Stimulated activated effector memory CD8-positive, alpha-beta T cell treated with anti-CD3 and anti-CD28 coated beads, Interleukin-12 subunit alpha, Interleukin-12 subunit beta, amount 100 ng/mL, for 72 hours (primary cell): ENCODE measurements at regions not wholly inside any gene's neighbourhood (a gene's known extent, or its start where the extent isn't known, plus 50 kb on each side); places are given as distances from the start of the nearest gene placed in this dataset.
A peak's percentile ranks its signal among the peaks of the same experiment; 100 is the strongest.

Source experiments
- ATAC-seq: fragments of 150-1000 bp; cut with Tn5 transposase; 2 replicates; pipeline ENCODE4 v1.10.0; 2021
- DNase-seq, 2 donors: peaks; one replicate each; pipeline ENCODE4 v3.0.0; 2021 to 2022; ENCODE audit warnings: low spot score in 2 of 2
- H3K27ac Mint-ChIP-seq: one replicate; pipeline ENCODE4 v1.8.0; 2022; ENCODE audit warnings: mild to moderate bottlenecking, mixed read lengths
- H3K36me3 Mint-ChIP-seq: one replicate; pipeline ENCODE4 v1.8.0; 2022; ENCODE audit warnings: mild to moderate bottlenecking, mixed read lengths
- H3K4me1 Mint-ChIP-seq: one replicate; pipeline ENCODE4 v1.8.0; 2022; ENCODE audit warnings: mixed read lengths
- H3K4me3 Mint-ChIP-seq: one replicate; pipeline ENCODE4 v1.8.0; 2022; ENCODE audit warnings: mild to moderate bottlenecking, mixed read lengths
- H3K9me3 Mint-ChIP-seq: one replicate; pipeline ENCODE4 v1.8.0; 2022; ENCODE audit warnings: mixed read lengths

DNA sequence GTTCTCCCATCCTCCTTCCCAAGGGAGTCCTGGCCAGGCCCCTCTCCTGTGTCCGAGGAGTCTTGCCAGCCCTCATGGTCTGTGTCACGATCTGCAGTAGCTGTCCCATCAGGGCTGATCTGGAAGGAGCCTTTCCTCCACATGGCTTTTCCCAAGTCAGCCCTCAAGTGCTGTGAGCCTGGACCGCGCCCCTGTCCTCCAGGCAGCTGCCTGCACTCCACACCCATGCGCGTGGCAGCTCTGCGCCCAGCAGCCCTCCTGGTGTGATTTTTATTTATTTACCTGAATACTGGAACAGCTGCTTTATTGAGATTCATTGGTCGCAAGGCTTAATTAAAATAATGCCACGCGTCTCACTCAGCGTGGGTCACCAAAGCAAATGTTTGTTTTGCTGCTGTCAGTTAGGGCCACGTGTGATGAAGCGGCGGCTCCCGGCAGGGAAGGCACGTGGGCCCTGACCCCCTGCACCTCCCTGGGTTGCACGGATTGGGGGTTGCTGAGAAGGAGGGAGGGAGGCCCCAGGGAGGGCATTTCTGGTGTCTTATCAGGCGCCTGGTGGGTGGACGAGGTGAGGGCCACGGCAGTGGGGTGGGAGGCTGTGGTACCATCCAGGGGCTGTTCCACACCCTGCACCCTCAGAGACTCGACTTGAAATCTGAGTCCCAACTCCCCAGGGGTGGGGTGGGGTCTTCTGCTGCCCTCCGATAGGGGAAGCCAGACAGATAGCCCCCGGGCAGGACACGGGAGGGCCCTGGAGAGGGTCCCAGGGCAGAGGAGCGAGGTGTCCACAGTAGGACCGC is 206.3 kb upstream of the C14orf180 start:
- no peak overlapping the region for H3K27ac Mint-ChIP-seq
- no peaks in the 10 kb centered on the region for H3K4me1 Mint-ChIP-seq
- H3K9me3 Mint-ChIP-seq = no peaks in the 10 kb centered on the region
- H3K36me3 Mint-ChIP-seq = no peaks in the 10 kb centered on the region
- no peak overlapping the region for H3K4me3 Mint-ChIP-seq
- no peak for ATAC-seq
- DNase-seq = no peak

DNA sequence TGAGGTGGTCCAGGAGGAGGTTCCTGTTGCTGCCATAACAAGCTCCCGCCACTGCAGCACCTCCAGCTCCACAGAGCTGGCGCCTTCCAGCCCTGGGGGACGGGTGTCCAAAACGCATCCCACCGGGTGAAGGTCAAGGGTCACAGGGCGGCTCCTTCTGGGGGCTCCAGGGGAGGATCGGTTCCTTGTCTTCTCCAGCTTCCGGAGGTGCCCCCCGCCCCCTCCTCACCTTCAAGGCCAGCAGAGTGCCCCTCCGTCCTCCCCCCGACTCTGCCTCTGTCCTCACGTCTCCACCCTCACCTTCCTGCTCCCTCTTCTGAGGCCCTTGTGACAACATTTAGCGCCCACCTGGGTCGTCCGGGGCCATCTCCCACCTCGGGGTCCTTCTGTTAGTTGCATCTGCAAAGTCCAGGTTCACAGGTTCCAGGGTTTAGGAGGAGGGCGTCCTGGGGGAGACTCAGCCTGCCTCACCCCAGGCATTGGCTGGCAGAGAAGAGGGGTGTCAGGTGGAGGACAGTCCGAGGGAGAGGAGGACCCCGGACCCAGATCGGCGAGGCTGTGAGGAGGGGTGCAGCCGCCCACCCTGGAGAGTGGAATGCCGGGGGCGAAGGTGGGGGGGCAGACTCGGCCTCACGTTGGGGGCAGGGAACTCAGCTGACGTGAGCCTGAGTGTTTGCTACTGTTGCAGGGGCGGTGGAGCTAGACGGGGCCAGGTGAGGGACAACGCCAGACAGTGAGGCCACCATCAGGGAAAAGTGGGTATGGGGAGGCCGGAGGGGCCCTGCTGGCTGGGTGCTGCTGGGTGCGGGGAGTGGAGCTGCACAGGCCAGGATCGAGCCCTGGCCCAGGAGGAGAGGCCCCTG is 205.5 kb upstream of the C14orf180 start:
- no peak overlapping the region for H3K27ac Mint-ChIP-seq

DNA sequence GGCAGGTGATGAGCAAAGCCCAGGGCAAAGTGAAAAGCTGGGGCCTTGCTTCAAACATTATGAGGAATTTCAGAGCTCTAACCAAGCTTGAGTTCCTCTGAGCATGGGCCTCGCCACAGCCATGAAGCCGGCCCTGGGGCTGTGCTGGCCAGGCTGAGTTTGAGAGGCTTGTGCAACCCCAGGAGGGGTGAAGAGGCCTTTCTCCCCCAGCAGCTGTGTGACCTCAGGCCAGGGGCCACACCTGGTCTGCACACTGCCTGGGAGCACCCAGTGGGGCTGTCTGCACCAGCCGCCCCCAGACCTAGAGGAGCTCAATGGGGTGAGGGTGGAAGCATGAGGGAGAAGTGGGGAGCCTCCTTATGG is 204.9 kb upstream of the C14orf180 start:
- Mint-ChIP-seq H3K4me3 (no peak overlapping the region), H3K9me3 (no peaks in the 10 kb centered on the region), H3K27ac (no peak overlapping the region), H3K36me3 (no peaks in the 10 kb centered on the region), H3K4me1 (no peaks in the 10 kb centered on the region)
- DNase-seq = no peak
- no peak for ATAC-seq

More for the DNA sequence above, 205.5 kb upstream of the C14orf180 start:
- ATAC-seq = no peak
- H3K36me3 Mint-ChIP-seq = no peaks in the 10 kb centered on the region
- no peak overlapping the region for H3K4me3 Mint-ChIP-seq
- no peaks in the 10 kb centered on the region for H3K9me3 Mint-ChIP-seq
- no peaks in the 10 kb centered on the region for H3K4me1 Mint-ChIP-seq
- DNase-seq = no peak

- peaks cover 3% of the 10 kb centered on the region for H3K9me3 Mint-ChIP-seq
- no peaks in the 10 kb centered on the region for H3K4me1 Mint-ChIP-seq
- no peak overlapping the region for H3K4me3 Mint-ChIP-seq
- ATAC-seq = no peak
- H3K36me3 Mint-ChIP-seq = no peaks in the 10 kb centered on the region
- DNase-seq = no peak
- H3K27ac Mint-ChIP-seq = no peak overlapping the region
These were observed 203.9 kb upstream of the C14orf180 start for GRCh38 chr14:104375551-104376201.

- peak overlapping the region; percentile 34 for H3K27ac Mint-ChIP-seq
- no peak overlapping the region for H3K4me3 Mint-ChIP-seq
- DNase-seq = no peak
- H3K4me1 Mint-ChIP-seq = no peaks in the 10 kb centered on the region
- no peak for ATAC-seq
- peaks cover 7% of the 10 kb centered on the region for H3K9me3 Mint-ChIP-seq
- no peaks in the 10 kb centered on the region for H3K36me3 Mint-ChIP-seq
These were observed 203.1 kb upstream of the C14orf180 start for GRCh38 chr14:104376202-104377140.

DNA sequence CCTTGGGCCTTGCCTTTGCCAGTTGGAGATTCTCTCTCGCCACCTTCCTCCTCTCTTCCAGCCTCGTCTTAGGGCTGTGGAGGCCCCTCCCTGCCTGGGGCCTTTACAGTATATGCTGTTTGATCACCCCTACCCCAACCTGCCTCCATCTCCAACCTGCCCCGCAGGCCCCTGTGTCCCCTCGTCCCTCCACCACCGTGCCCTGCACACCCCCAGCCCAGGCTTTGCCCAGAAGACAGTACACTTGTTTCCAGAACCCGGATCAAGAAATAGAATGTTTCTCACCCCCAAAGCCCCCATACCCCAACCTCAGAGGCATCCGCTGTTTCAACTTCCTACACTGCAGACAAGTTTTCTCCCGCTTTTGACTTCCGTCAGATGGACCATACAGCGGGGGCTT is 202.3 kb upstream of the C14orf180 start:
- ATAC-seq = no peak
- Mint-ChIP-seq H3K9me3 (peaks cover 9% of the 10 kb centered on the region), H3K4me3 (no peak overlapping the region), H3K4me1 (no peaks in the 10 kb centered on the region), H3K27ac (no peak overlapping the region), H3K36me3 (no peaks in the 10 kb centered on the region)
- DNase-seq = no peak

DNA sequence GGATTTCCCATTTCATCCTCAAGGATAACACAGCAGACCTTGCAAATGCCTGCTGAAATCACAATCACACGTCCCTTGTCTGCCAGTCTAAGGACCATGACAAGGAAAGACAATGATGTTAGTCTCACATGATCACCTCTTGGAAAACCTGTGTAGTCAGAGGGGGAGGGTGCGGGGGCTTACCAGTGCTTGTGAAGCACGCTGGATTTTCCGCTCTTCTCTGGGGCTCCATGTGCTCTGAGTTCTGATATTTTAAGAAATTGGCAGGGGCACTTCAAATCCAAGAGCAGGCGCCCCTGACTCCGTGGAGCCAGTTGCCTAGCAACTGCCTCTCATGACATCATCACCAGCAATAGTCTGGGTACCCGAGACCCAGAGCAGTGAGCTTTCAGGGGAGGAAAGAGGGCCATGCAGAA is 200.9 kb upstream of the C14orf180 start:
- Mint-ChIP-seq H3K4me1 (no peaks in the 10 kb centered on the region), H3K27ac (no peak overlapping the region), H3K9me3 (peaks cover 9% of the 10 kb centered on the region), H3K4me3 (no peak overlapping the region), H3K36me3 (no peaks in the 10 kb centered on the region)
- DNase-seq = no peak
- ATAC-seq = no peak

DNA sequence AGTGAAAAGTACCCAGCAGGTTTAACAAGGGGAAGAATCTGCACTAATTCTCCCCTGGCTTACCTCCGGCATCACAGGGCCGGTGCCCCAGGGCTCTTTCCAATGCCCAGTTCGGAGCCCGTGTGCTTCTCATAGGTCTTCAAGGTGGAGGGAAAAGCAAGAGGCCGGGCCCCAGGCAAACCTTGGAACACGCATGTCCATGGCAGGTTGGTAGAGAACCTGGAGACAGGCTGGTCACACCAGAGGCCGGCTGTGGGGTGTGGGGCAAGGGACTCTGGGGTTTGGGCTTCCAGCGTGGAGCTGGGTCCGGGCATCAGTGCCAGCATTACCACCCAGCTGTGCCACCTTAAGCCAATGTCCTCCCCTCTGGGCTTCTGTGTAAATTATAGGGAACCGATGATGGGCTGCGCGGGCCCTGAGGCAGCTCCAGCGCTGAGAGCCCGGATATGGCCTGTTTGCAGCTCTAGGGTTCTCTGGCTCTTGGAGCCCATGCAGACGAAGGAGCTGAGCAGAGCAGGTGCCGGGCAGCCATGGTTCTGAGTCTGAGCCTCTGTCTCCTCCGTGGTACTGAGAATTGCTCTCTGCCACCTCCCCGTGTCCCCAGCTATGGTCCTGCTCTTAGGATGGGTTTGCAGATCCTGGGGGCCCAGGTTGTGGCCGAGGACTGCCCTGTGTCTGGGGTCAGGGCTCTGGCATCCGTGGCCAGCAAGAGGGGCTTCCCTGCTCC is 197.0 kb upstream of the C14orf180 start:
- Mint-ChIP-seq H3K9me3 (peaks cover 9% of the 10 kb centered on the region), H3K27ac (no peak overlapping the region), H3K4me3 (no peak overlapping the region), H3K4me1 (peaks cover 8% of the 10 kb centered on the region), H3K36me3 (no peaks in the 10 kb centered on the region)
- DNase-seq (no peak), ATAC-seq (no peak)

GRCh38 chr14:104383088-104383995 is 196.2 kb upstream of the C14orf180 start:
- Mint-ChIP-seq H3K36me3 (no peaks in the 10 kb centered on the region), H3K9me3 (peaks cover 9% of the 10 kb centered on the region), H3K4me1 (peaks cover 14% of the 10 kb centered on the region), H3K27ac (no peak overlapping the region), H3K4me3 (no peak overlapping the region)
- ATAC-seq = peak; percentile 16
- no peak for DNase-seq

DNA sequence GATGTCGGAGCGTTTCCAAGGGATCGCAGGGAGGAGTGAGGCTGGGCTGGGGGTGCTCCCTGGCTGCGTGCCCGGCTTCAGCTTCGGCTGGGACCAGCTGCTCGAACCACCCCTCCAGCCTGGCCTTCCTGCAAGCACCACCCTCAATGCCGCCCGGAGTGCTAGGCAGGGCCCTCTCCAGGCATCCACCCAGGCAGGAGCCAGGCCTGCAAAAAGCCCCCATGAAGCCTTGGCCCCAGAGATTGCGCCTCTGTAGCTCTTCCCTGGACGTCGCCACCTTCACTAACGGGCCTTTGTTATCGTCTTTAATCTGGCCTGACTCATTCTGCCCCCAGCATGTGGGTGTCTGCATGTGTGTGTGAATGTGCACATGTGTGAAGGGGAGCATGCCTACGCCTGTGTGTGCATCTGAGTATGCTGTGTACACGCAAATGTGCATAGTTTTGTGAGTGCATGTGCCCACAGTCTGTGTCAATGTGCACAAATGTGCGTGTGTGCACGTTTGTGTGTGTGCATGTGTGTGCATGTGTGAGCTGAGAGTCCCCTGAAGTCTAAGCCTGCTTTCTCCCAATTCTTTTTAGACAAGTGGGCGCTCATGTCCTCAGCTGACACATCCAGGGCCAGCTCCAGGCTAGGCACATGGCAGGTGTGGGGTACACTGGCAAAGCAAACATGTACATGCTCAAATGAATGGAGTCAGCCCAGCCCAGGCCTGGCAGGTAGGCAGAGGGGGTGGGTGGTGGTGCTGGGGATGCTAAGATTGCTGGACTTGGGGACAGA is 195.4 kb upstream of the C14orf180 start:
- DNase-seq = no peak
- H3K4me1 Mint-ChIP-seq = peaks cover 19% of the 10 kb centered on the region
- no peak overlapping the region for H3K27ac Mint-ChIP-seq
- ATAC-seq = no peak
- peaks cover 9% of the 10 kb centered on the region for H3K9me3 Mint-ChIP-seq
- H3K36me3 Mint-ChIP-seq = no peaks in the 10 kb centered on the region
- no peak overlapping the region for H3K4me3 Mint-ChIP-seq

DNA sequence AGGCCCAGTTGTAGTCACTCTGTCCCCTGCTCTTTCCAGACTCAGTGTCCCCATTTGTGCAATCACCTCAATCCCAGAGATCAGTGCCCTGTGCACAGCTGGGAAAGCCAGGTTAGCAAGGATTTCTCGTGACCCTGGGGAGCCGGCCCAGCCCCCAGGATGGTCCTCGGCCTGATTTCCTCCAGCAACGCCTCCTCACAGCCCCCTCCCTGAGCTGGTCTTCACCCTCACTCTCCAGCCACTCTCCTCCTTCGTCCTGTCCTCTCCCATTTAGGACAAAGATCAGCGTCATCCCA is 194.8 kb upstream of the C14orf180 start:
- no peak for ATAC-seq
- Mint-ChIP-seq H3K9me3 (peaks cover 9% of the 10 kb centered on the region), H3K4me3 (no peak overlapping the region), H3K36me3 (no peaks in the 10 kb centered on the region), H3K27ac (no peak overlapping the region), H3K4me1 (peaks cover 25% of the 10 kb centered on the region)
- DNase-seq = no peak

GRCh38 chr14:104385111-104385510 is 194.5 kb upstream of the C14orf180 start:
- ATAC-seq (no peak), DNase-seq (no peak)
- Mint-ChIP-seq H3K27ac (no peak overlapping the region), H3K9me3 (peaks cover 9% of the 10 kb centered on the region), H3K4me3 (no peak overlapping the region), H3K36me3 (no peaks in the 10 kb centered on the region), H3K4me1 (peaks cover 29% of the 10 kb centered on the region)

- DNase-seq = no peak
- Mint-ChIP-seq H3K27ac (no peak overlapping the region), H3K36me3 (no peaks in the 10 kb centered on the region), H3K4me1 (peaks cover 34% of the 10 kb centered on the region), H3K9me3 (peaks cover 6% of the 10 kb centered on the region), H3K4me3 (no peak overlapping the region)
- ATAC-seq = no peak
These were observed 193.9 kb upstream of the C14orf180 start for GRCh38 chr14:104385531-104386101.
